Occipital lobe (tissue), 1 donor: ENCODE measurements at regions not wholly inside any gene's neighbourhood (a gene's known extent, or its start where the extent isn't known, plus 50 kb on each side); places are given as distances from the start of the nearest gene placed in this dataset.
"Not testable (repeated sequence)": the region's sequence is repeated elsewhere in the genome, so short reads cannot be mapped to it uniquely, and the experiment has no call there.

Experiments
- DNase-seq: peaks from one replicate; lab custom pipeline; 2025; lab: John Stamatoyannopoulos, UW

DNA sequence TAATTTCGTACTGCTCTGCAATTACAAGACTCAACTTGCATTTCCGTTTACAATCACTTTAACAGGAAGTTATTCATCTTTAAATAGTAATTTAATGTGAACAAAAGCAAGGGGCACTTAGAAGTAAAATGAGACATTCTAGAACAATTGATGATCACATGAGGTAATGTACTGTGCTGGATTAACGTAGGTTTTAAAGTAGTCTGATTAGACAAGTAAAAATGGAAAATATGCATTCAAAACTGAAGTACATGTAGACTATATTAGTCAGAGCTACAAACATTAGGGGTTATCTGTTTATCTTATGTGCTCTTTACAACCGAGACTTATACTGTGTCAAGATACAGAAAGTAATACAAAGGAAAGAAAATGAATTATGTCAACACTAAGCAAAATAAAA is 1528.0 kb downstream of the SLITRK5 start:
- no peak for DNase-seq

DNA sequence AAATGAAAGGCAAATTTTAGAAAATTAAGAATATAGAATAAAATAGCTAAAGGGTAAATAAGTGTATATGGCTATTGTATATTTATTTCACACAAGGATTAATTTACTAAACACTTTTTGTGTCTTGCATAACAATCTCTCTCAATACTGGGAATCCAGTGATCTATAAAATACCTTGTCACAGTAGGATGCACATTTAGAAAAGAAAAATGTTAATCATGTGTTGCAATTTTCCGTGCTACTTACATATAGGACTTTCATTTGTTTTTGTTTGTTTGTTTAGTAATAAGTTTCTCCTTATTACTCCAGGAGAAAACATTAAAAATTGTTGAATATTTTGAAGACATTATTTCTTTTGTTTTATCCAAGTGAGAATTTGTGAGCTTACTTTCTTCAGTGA is 1533.3 kb downstream of the SLITRK5 start:
- DNase-seq, result no peak

- DNase-seq, result no peak
Measured at GRCh38 chr13:89205856-89206520, 1534.8 kb downstream of the SLITRK5 start.

GRCh38 chr13:89212186-89212585 is 1541.0 kb downstream of the SLITRK5 start:
- DNase-seq, result no peak

DNA sequence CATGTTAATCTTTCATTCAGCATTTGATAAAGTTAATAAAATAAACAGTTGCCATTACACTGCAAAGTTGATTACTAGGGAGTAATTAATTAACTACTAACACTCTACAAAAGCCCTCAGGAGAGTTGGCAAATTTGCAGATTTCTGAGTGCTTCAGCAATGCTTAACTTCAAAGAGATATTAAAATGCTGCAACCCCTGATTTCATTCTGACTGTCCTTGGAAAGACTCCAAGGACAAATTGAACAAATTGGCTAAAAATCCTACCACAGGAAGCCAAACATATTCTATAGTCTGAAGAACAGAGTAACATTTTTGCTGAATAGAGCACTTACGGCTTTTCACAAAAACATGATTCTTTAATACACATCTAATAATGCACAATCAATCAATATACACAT is 1543.0 kb downstream of the SLITRK5 start:
- DNase-seq, result no peak

DNA sequence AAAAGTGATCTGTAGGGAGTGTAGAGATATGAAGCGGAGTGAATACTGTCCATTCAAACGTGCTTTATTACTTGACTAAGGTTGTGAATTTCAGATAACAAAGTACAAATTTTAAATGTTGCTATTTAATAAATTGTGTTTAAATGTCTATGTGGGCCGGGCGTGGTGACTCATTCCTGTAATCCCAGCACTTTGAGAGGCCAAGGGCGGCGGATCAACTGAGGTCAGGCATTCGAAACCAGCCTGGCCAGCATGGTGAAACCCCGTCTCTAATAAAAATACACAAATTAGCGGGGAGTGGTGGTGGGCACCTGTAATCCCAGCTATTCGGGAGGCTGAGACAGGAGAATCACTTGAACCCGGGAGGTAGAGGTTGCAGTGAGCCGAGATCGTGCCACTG is 1544.1 kb downstream of the SLITRK5 start:
- DNase-seq, result not testable (repeated sequence)

DNA sequence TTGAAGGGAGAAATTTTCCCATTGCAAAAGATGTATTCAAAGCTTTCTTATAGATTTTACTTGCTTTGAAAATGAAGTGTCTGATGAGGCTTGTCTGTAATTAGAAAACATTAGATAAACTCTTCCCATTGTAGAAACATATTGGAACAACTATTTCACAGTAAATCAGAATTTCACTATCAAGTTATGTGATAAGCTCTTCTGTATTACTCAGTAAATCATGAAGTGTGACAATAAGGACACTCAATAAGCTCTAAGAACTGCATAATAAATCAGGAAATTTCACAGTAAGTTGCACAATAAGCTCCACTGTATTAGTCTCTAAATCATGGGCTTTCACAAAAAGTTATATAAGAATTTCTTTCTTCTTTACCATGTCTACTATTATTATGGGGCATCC is 1546.6 kb downstream of the SLITRK5 start:
- DNase-seq, result no peak

- DNase-seq, result no peak
Measured at GRCh38 chr13:89221557-89222158, 1550.5 kb downstream of the SLITRK5 start.

DNA sequence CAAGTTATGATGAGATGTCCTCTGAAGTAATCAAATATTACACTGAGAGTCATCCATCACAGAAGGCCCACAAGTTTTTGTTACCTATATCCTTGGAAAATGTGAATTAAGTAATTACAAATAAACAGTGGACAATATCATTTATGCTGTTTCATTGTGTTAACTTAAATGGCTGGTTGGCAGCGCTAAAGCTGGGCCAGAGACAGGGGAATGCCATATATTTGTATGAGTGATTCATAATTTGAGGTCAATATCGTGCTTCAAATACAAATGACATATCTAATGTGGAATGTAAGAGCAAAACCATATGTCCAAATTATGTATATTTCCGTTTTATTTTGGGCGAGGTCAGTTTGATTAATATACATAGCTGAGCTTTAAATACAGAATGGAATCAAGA is 1556.2 kb downstream of the SLITRK5 start:
- no peak for DNase-seq

DNA sequence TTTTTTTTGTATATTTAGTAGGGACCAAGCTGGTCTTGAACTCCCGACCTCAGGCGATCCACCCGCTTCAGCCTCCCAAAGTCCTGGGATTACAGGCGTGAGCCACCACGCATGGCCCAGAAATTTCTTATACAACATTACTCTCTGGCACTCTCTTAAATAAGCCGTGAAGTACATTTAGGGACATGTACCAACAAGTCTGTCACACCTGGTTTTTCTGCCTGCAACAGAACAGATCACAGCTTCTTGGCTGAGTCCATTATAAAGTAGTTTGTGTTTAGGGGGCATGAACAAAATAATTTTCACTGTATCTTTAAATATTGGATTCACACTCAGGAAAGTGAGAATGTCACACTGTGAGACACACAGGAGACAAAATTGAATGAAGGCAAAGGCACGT is 1567.3 kb downstream of the SLITRK5 start:
- DNase-seq, result no peak

GRCh38 chr13:89239361-89240127 is 1568.4 kb downstream of the SLITRK5 start:
- DNase-seq, result no peak

- no peak for DNase-seq
Measured at GRCh38 chr13:89255844-89256406, 1584.8 kb downstream of the SLITRK5 start.

DNA sequence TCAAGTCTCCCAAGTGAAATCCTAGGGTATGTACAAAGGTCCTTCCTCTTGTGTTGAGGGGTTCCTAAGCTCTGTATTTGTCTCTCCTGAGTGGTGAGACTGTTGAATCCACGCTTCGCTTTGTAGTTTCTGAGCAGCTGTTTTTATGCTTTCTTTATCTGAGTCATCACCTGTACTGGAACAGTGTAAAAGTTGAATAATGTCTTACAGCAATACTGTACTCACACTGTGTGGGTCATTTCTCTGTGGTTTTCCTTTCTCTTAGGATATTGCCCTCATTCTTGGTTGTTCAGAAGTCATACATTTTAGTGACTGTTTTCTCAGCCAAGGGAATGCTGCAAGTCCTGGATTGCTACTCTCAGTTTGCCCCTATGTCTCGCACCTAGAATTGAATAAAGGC is 1596.6 kb downstream of the SLITRK5 start:
- no peak for DNase-seq

DNA sequence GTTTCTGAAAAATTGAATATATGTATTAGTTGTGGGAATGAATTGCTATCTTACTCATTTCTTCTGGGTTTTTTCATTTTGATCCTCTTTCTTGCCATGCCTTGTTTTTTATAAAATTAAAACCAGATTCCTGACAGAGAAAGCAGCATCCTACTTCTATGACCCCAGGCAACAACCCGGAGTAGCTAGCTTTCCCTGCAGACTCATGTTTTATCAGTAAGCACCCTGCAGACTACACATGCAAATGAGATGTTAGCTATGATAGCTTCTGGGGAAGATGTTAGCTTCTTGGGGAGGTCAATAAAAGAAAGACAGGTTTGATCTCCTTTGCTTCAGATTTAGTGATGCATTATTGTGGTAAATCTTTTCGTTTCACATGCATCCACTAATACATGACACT is 1598.6 kb downstream of the SLITRK5 start:
- DNase-seq, result no peak

DNA sequence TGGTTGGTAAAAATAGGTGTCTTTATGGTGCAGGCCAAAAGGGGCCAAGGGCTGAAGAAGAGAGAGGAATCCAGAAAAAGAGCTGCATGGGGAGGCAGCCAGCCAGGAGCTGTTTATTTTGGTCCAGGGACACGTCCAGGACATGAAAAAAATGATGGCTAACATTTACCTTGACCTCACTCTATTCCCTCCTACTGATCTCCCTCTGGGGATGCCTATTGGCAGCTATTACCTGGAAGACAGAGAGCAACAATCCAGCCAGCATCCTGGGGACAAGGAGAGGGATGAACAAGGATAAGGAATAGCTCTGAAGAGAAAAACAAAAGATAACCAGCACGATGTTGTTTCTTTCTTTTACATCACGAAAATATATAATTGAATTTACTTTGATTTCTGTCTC is 1599.6 kb downstream of the SLITRK5 start:
- no peak for DNase-seq

GRCh38 chr13:89279374-89279773 is 1608.2 kb downstream of the SLITRK5 start:
- no peak for DNase-seq

DNA sequence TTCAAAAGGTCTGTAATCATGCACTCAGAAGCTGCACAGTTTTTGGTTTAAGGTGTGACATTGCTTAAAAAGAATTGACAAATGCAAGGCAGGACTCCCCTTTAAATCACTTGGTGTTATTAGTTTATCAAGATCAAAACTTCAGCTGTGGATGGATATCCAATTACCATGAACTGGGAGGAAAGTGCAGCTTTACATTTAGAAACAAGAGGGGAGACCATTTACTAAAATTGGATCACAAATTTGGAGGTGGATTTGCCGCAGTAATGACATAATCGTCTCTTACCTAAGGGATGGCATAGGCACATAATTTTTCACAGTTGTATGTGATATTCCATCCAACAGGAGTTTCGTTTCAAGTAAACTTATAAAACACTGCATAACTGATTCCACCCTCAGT is 1610.2 kb downstream of the SLITRK5 start:
- no peak for DNase-seq

DNA sequence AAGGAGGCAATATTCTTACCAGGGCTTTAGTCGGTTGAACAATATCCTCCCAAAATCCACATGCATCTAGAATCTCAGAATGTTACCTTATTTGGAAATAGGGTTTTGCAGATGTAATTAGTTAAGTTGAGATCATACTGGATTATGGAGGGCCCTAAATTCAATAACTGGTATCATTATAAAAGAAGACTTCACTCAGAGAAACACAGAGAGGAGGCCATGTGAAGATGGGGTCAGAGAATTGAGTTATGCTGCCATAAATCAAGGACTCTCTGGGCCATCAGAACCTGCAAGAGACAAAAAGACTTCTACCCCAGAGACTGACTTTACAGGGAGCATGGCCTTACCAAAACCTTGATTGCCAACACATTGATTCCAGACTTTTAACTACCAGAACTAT is 1611.1 kb downstream of the SLITRK5 start:
- no peak for DNase-seq

DNA sequence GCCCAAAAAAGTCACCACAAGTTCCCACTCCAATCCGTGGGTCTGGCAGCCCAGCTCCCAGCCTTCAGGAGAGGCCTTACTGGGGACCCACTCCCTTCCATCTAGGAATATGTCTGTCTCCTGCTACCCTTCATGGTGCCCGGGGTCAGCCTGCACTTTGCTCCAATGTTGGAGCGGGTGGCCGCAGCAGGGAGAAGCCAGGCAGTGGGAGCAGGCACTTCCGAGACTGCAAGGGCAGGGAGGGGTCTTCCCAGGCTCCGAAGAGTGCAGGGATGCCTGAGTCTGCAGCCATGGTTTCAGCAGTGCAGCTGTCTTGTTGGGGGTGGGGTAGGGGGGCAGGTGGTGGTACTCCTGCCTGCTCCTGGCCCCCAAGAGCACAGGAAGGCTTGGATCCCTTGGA is 1616.2 kb downstream of the SLITRK5 start:
- no peak for DNase-seq

GRCh38 chr13:89294115-89294867 is 1623.1 kb downstream of the SLITRK5 start:
- DNase-seq, result no peak

DNA sequence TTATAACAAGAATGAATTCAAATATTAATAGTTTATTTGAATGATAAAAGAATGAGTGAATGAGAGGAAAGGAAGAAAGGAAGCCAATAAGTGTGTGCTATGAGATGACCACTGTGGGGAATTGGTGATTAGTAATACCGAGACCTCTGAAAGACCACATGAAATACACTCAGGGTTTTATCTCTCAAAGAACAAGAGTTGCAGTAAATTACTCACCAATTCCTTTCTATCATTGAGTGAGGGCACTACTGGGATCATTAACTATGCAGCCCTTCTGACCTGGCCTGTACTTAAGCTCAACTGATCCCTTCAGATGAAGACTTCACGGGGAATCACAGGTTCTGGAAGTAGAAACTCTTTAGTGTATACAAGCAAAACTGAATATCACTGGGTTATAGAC is 1636.1 kb downstream of the SLITRK5 start:
- DNase-seq, result no peak
